GM12864 (cell line): ENCODE measurements at regions not wholly inside any gene's neighbourhood (a gene's known extent, or its start where the extent isn't known, plus 50 kb on each side); places are given as distances from the start of the nearest gene placed in this dataset.

Experiments
- DNase-seq: peaks from one replicate; pipeline ENCODE4 v3.0.0-alpha.2; 2011; ENCODE audit warnings: low read depth
- H3K4me3 ChIP-seq: 2 replicates; pipeline ENCODE4 v1.5.1; 2011; ENCODE audit warnings: mild to moderate bottlenecking, low read depth, low read length, control low read depth
- CTCF ChIP-seq: IDR thresholded peaks from 2 replicates; pipeline ENCODE4 v1.5.1; 2011; ENCODE audit warnings: low read depth, mild to moderate bottlenecking, moderate library complexity, low read length, control low read depth, inconsistent platforms; ENCODE audit errors: missing control alignments

- H3K4me3 ChIP-seq = no peak overlapping the region
- DNase-seq = no peak
- no peak for TF ChIP-seq CTCF
Observed at GRCh38 chr11:107202241-107202640, 184.0 kb upstream of the GUCY1A2 start.

GRCh38 chr11:107198490-107199007 lies 180.3 kb upstream of the GUCY1A2 start:
- no peak overlapping the region for H3K4me3 ChIP-seq
- DNase-seq = no peak
- no peak for TF ChIP-seq CTCF

- no peak overlapping the region for H3K4me3 ChIP-seq
- TF ChIP-seq CTCF = no peak
- no peak for DNase-seq
Observed at GRCh38 chr11:107197932-107198331, 179.7 kb upstream of the GUCY1A2 start.

- no peak for TF ChIP-seq CTCF
- no peak for DNase-seq
- no peak overlapping the region for H3K4me3 ChIP-seq
Observed at GRCh38 chr11:107196732-107197131, 178.5 kb upstream of the GUCY1A2 start.

GRCh38 chr11:107184986-107185385 lies 166.7 kb upstream of the GUCY1A2 start:
- no peak for TF ChIP-seq CTCF
- H3K4me3 ChIP-seq = no peak overlapping the region
- DNase-seq = no peak

GRCh38 chr11:107183953-107184352 lies 165.7 kb upstream of the GUCY1A2 start:
- TF ChIP-seq CTCF = no peak
- DNase-seq = no peak
- H3K4me3 ChIP-seq = no peak overlapping the region

- no peak overlapping the region for H3K4me3 ChIP-seq
- no peak for TF ChIP-seq CTCF
- DNase-seq = no peak
Observed at GRCh38 chr11:107182978-107183377, 164.7 kb upstream of the GUCY1A2 start.
